SK-N-SH (cell line): ENCODE measurements at regions not wholly inside any gene's neighbourhood (a gene's known extent, or its start where the extent isn't known, plus 50 kb on each side); places are given as distances from the start of the nearest gene placed in this dataset.

Experiments
- CTCF ChIA-PET: fragments of 300-600, 350-600 bp; formaldehyde crosslinking; extraction: SDS; loops from one replicate; lab custom pipeline; 2021; lab: Yijun Ruan, JAX
- POLR2A ChIA-PET: fragments of 350-600 bp; sonication (Branson Sonifier 250); formaldehyde crosslinking; extraction: SDS; loops from one replicate; lab custom pipeline; 2020; ENCODE audit warnings: antibody characterized with exemption, inconsistent platforms; lab: Yijun Ruan, JAX
- DNase-seq: peaks from one replicate; pipeline ENCODE4 v3.0.0; 2012
- H2AFZ ChIP-seq: fragments of 200-600 bp; sonication (generic); 2 replicates; pipeline ENCODE4 v1.8.1; 2016; ENCODE audit warnings: antibody characterized with exemption, mild to moderate bottlenecking, low read depth
- H3F3A ChIP-seq: fragments of 200-600 bp; sonication (generic); replicated peaks from 2 replicates; pipeline ENCODE3; 2016; ENCODE audit warnings: antibody characterized with exemption, mild to moderate bottlenecking; ENCODE audit not compliant: insufficient read depth
- H3K27ac ChIP-seq, 2 experiments: fragments of 200-500 bp in 1 of 2; fragments of 200-600 bp in 1 of 2; sonication (Bioruptor generic) in 1 of 2; sonication (generic), shearing (Covaris generic) in 1 of 2; 2 replicates each; pipeline versions ENCODE4 v1.5.1 to v1.6.1; 2014 to 2016; ENCODE audit warnings: low read depth in 2 of 2, inconsistent platforms in 1 of 2, low read length in 1 of 2, mild to moderate bottlenecking in 1 of 2, mixed read lengths in 1 of 2
- H3K27me3 ChIP-seq: fragments of 200-600 bp; sonication (generic), shearing (Covaris generic); 2 replicates; pipeline ENCODE4 v1.6.1; 2016; ENCODE audit warnings: mixed run types; ENCODE audit not compliant: insufficient read depth
- H3K36me3 ChIP-seq, 2 experiments: fragments of 200-500 bp in 1 of 2; fragments of 200-600 bp in 1 of 2; sonication (Bioruptor generic) in 1 of 2; sonication (generic) in 1 of 2; replicated peaks in 1 of 2; 2 replicates each; pipeline versions ENCODE3 to v1.5.1; 2014 to 2016; ENCODE audit warnings: low read length in 1 of 2, mild to moderate bottlenecking in 1 of 2; ENCODE audit not compliant: insufficient read depth in 2 of 2, control insufficient read depth in 1 of 2
- H3K4me1 ChIP-seq, 2 experiments: fragments of 200-500 bp in 1 of 2; fragments of 200-600 bp in 1 of 2; sonication (Bioruptor generic) in 1 of 2; sonication (generic), shearing (Covaris generic) in 1 of 2; 2 replicates each; pipeline versions ENCODE4 v1.5.1 to v1.6.1; 2014 to 2016; ENCODE audit warnings: low read depth in 1 of 2, low read length in 1 of 2, mixed run types in 1 of 2; ENCODE audit not compliant: insufficient read depth in 2 of 2, control insufficient read depth in 1 of 2
- H3K4me2 ChIP-seq: fragments of 200-600 bp; sonication (generic), shearing (Covaris generic); 2 replicates; pipeline ENCODE4 v1.6.1; 2017; ENCODE audit warnings: mixed run types
- H3K4me3 ChIP-seq, 2 experiments: fragments of 200-500 bp in 1 of 2; fragments of 200-600 bp in 1 of 2; sonication (Bioruptor generic) in 1 of 2; sonication (generic), shearing (Covaris generic) in 1 of 2; 2 replicates each; pipeline versions ENCODE4 v1.5.1 to v1.8.1; 2014 to 2016; ENCODE audit warnings: low read depth in 2 of 2, inconsistent platforms in 1 of 2, low read length in 1 of 2, mild to moderate bottlenecking in 1 of 2, mixed read lengths in 1 of 2, moderate library complexity in 1 of 2
- H3K79me2 ChIP-seq: fragments of 200-600 bp; sonication (generic); 2 replicates; pipeline ENCODE4 v1.8.1; 2017; ENCODE audit warnings: mild to moderate bottlenecking; ENCODE audit not compliant: insufficient read depth
- H3K9ac ChIP-seq: fragments of 200-600 bp; sonication (generic); 2 replicates; pipeline ENCODE4 v1.6.1; 2017; ENCODE audit warnings: mixed run types
- H3K9me2 ChIP-seq: fragments of 200-600 bp; sonication (generic); 2 replicates; pipeline ENCODE4 v1.6.1; 2017; ENCODE audit warnings: mixed run types
- H3K9me3 ChIP-seq: fragments of 200-600 bp; sonication (generic); 2 replicates; pipeline ENCODE4 v1.6.1; 2017; ENCODE audit warnings: mixed run types, mild to moderate bottlenecking, moderate library complexity
- H4K20me1 ChIP-seq: fragments of 200-600 bp; sonication (generic); 2 replicates; pipeline ENCODE4 v1.6.1; 2017; ENCODE audit warnings: mild to moderate bottlenecking, mixed run types; ENCODE audit not compliant: insufficient read depth
- ELF1 ChIP-seq: IDR thresholded peaks from 2 replicates; pipeline ENCODE4 v1.4.0; 2012
- FOXJ3 ChIP-seq: sonication (generic); formaldehyde crosslinking; IDR thresholded peaks from 2 replicates; pipeline ENCODE4 v1.5.1; 2020; ENCODE audit warnings: mild to moderate bottlenecking, missing genetic modification reagents
- FOXM1 ChIP-seq: IDR thresholded peaks from 2 replicates; pipeline ENCODE4 v1.4.0; 2012; ENCODE audit warnings: low read depth, mild to moderate bottlenecking
- GABPA ChIP-seq: IDR thresholded peaks from 2 replicates; pipeline ENCODE4 v1.4.0; 2012; ENCODE audit warnings: low read depth, mild to moderate bottlenecking
- IRF3 ChIP-seq: fragments of 150-350 bp; IDR thresholded peaks from 2 replicates; pipeline ENCODE4 v1.6.1; 2016; ENCODE audit warnings: mild to moderate bottlenecking, low read depth, low read length
- MXI1 ChIP-seq: IDR thresholded peaks from 2 replicates; pipeline ENCODE4 v1.6.1; 2012; ENCODE audit warnings: mild to moderate bottlenecking, low read depth, low read length, improper control_type of control experiment
- NRF1 ChIP-seq: IDR thresholded peaks from 2 replicates; pipeline ENCODE4 v1.6.1; 2012; ENCODE audit warnings: low read depth, mild to moderate bottlenecking, low read length
- POLR2AphosphoS5 ChIP-seq: IDR thresholded peaks from 2 replicates; pipeline ENCODE4 v1.6.1; 2012; ENCODE audit warnings: low read depth, low read length
- REST ChIP-seq: IDR thresholded peaks from 2 replicates; pipeline ENCODE4 v1.6.1; 2012; ENCODE audit warnings: mild to moderate bottlenecking, low read depth, low read length, moderate library complexity
- SIN3A ChIP-seq: IDR thresholded peaks from 2 replicates; pipeline ENCODE4 v1.6.1; 2012; ENCODE audit warnings: low read depth, mild to moderate bottlenecking, low read length, moderate library complexity, borderline replicate concordance
- TAF1 ChIP-seq: IDR thresholded peaks from 2 replicates; pipeline ENCODE4 v1.6.1; 2012; ENCODE audit warnings: low read depth, mild to moderate bottlenecking, low read length, moderate library complexity, borderline replicate concordance
- USF1 ChIP-seq: IDR thresholded peaks from 2 replicates; pipeline ENCODE4 v1.4.0; 2012; ENCODE audit warnings: low read depth, borderline replicate concordance
- USF2 ChIP-seq: fragments of 150-350 bp; IDR thresholded peaks from 2 replicates; pipeline ENCODE4 v1.6.1; 2017; ENCODE audit warnings: antibody characterized with exemption, low read length, low read depth, borderline replicate concordance
- WGBS: methylation state at CpG from one replicate; pipeline ENCODE4 v1.1.6; 2017; ENCODE audit warnings: low lambda C conversion rate; 5-methylcytosine and 5-hydroxymethylcytosine counted together
- TF ChIP-seq, protein P1 (sequence below): IDR thresholded peaks from 2 replicates; pipeline ENCODE4 v1.4.0; 2012; ENCODE audit warnings: low read depth

GRCh38 chr13:95378603-95379002 is 77.4 kb upstream of the ABCC4 start:
- 0 out of 2 replicates have a peak, but pooled peaks cover 3% of the 10 kb centered on the region for H3K9me3 ChIP-seq
- POLR2A ChIA-PET: no interaction called here
- no peak overlapping the region for H3K9ac ChIP-seq
- CTCF ChIA-PET: interaction anchor here (1.8 to 13.2 kb wide), 4 partner anchors 26 to 195 kb away, joined by 5 to 265 read pairs (median 82); partner anchors contain the start of gene ABCC4
- TF ChIP-seq FOXM1: no peak
- no peak for TF ChIP-seq NRF1
- TF ChIP-seq TAF1: no peak
- no peak for TF ChIP-seq MXI1
- TF ChIP-seq SIN3A: no peak
- no peak for TF ChIP-seq GABPA
- TF ChIP-seq USF2: no peak
- TF ChIP-seq REST: no peak
- TF ChIP-seq FOXJ3: no peak
- TF ChIP-seq POLR2AphosphoS5: no peak
- no peak for TF ChIP-seq IRF3
- TF ChIP-seq, protein P1, sequence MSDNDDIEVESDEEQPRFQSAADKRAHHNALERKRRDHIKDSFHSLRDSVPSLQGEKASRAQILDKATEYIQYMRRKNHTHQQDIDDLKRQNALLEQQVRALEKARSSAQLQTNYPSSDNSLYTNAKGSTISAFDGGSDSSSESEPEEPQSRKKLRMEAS: no peak
- no peak for TF ChIP-seq USF1
- no peak for TF ChIP-seq ELF1
- H3K4me3 ChIP-seq: no peak overlapping the region
- no peak overlapping the region for H2AFZ ChIP-seq
- no peaks in the 10 kb centered on the region for H3K79me2 ChIP-seq
- no peak for DNase-seq
- 81% methylated on average over 1 of the region's 1 CpG for WGBS
- no peak overlapping the region for H3K27ac ChIP-seq
- H3K9me2 ChIP-seq: no peaks in the 10 kb centered on the region
- no peaks in the 10 kb centered on the region for H3F3A ChIP-seq
- H3K27me3 ChIP-seq: no peaks in the 10 kb centered on the region; the same call in 1 of the 2 replicates
- H4K20me1 ChIP-seq: no peaks in the 10 kb centered on the region
- H3K4me1 ChIP-seq: peaks cover 0 to 2% of the 10 kb centered on the region in 2 experiments; a peak in 1 of 4 replicates
- H3K4me2 ChIP-seq: no peak overlapping the region
- H3K36me3 ChIP-seq: no peaks in the 10 kb centered on the region
